ENCODE measurements at regions not wholly inside any gene's neighbourhood (a gene's known extent, or its start where the extent isn't known, plus 50 kb on each side); places are given as distances from the start of the nearest gene placed in this dataset.
"Not testable (repeated sequence)": the region's sequence is repeated elsewhere in the genome, so short reads cannot be mapped to it uniquely, and the experiment has no call there.

- DNase-seq (ENCODE audit: low spot score), result no peak
- ChIA-PET POLR2A (ENCODE audit: low non-redundant PET) (no interaction called here), CTCF (no interaction called here)
- TF ChIP-seq CTCF (conservative IDR thresholded peaks at IDR 0.05; ENCODE audit: low read depth), result no peak
- H3K27ac ChIP-seq, result no peak overlapping the region
Measured at GRCh38 chr11:97078443-97078842, 688.6 kb downstream of the JRKL start.

- no peak for DNase-seq (ENCODE audit: low spot score)
- ChIA-PET POLR2A (ENCODE audit: low non-redundant PET) (no interaction called here), CTCF (no interaction called here)
- no peak overlapping the region for H3K27ac ChIP-seq
- no peak for TF ChIP-seq CTCF (conservative IDR thresholded peaks at IDR 0.05; ENCODE audit: low read depth)
Measured at GRCh38 chr11:97079244-97079643, 689.4 kb downstream of the JRKL start.

- POLR2A ChIA-PET (ENCODE audit: low non-redundant PET), result no interaction called here
- no peak overlapping the region for H3K27ac ChIP-seq
- DNase-seq (ENCODE audit: low spot score), result no peak
- TF ChIP-seq CTCF (conservative IDR thresholded peaks at IDR 0.05; ENCODE audit: low read depth), result no peak
- CTCF ChIA-PET, result no interaction called here
Measured at GRCh38 chr11:97087419-97087818, 697.6 kb downstream of the JRKL start.

- ChIA-PET CTCF (no interaction called here), POLR2A (ENCODE audit: low non-redundant PET) (no interaction called here)
- DNase-seq (ENCODE audit: low spot score), result no peak
- TF ChIP-seq CTCF (conservative IDR thresholded peaks at IDR 0.05; ENCODE audit: low read depth), result no peak
- H3K27ac ChIP-seq, result no peak overlapping the region
Measured at GRCh38 chr11:97092823-97093222, 703.0 kb downstream of the JRKL start.

GRCh38 chr11:97102180-97102579, 712.4 kb downstream of the JRKL start:
- POLR2A ChIA-PET (ENCODE audit: low non-redundant PET); DNase-seq (ENCODE audit: low spot score); CTCF ChIA-PET; H3K27ac ChIP-seq: not testable (repeated sequence)

- POLR2A ChIA-PET (ENCODE audit: low non-redundant PET), result no interaction called here
- DNase-seq (ENCODE audit: low spot score), result no peak
- H3K27ac ChIP-seq, result no peak overlapping the region
- TF ChIP-seq CTCF (conservative IDR thresholded peaks at IDR 0.05; ENCODE audit: low read depth), result no peak
- CTCF ChIA-PET, result no interaction called here
Measured at GRCh38 chr11:97107604-97108003, 717.8 kb downstream of the JRKL start.

GRCh38 chr11:97109078-97109477, 719.3 kb downstream of the JRKL start:
- POLR2A ChIA-PET (ENCODE audit: low non-redundant PET), result no interaction called here
- CTCF ChIA-PET, result no interaction called here
- TF ChIP-seq CTCF (conservative IDR thresholded peaks at IDR 0.05; ENCODE audit: low read depth), result no peak
- no peak for DNase-seq (ENCODE audit: low spot score)
- H3K27ac ChIP-seq, result no peak overlapping the region

Measured in RWPE1 (cell line).